Brain microvascular endothelial cell (primary cell): ENCODE measurements at regions not wholly inside any gene's neighbourhood (a gene's known extent, or its start where the extent isn't known, plus 50 kb on each side); places are given as distances from the start of the nearest gene placed in this dataset.

Experiments used
- DNase-seq: peaks from one replicate; pipeline ENCODE4 v3.0.0-alpha.2; 2020
- H3K27ac ChIP-seq: fragments of 250-450 bp; sonication (Bioruptor Pico); 2 replicates; pipeline ENCODE4 v1.5.1; 2020; ENCODE audit warnings: mild to moderate bottlenecking, moderate library complexity
- H3K27me3 ChIP-seq: fragments of 250-450 bp; sonication (Bioruptor Pico); replicated peaks from 2 replicates; pipeline ENCODE4 v1.5.1; 2020; ENCODE audit warnings: mild to moderate bottlenecking
- H3K36me3 ChIP-seq: fragments of 250-450 bp; sonication (Bioruptor Pico); replicated peaks from 2 replicates; pipeline ENCODE4 v1.5.1; 2020; ENCODE audit warnings: mild to moderate bottlenecking
- H3K4me3 ChIP-seq: 2 replicates; pipeline ENCODE4 v1.5.1; 2011; ENCODE audit warnings: low read depth, mild to moderate bottlenecking, control low read depth, low read length, moderate library complexity
- in situ Hi-C: cut with HindIII; loops from 2 replicates; pipeline ENCODE4 v1.10.0; 2017; ENCODE audit warnings: low sequenced_read_pairs, low pct_ligation_motif_present
- TF ChIP-seq, protein P1 (sequence below): IDR thresholded peaks from 2 replicates; pipeline ENCODE4 v1.5.1; 2011; ENCODE audit warnings: low read depth, mild to moderate bottlenecking, moderate library complexity, low read length, control low read depth, inconsistent platforms; ENCODE audit errors: missing control alignments

DNA sequence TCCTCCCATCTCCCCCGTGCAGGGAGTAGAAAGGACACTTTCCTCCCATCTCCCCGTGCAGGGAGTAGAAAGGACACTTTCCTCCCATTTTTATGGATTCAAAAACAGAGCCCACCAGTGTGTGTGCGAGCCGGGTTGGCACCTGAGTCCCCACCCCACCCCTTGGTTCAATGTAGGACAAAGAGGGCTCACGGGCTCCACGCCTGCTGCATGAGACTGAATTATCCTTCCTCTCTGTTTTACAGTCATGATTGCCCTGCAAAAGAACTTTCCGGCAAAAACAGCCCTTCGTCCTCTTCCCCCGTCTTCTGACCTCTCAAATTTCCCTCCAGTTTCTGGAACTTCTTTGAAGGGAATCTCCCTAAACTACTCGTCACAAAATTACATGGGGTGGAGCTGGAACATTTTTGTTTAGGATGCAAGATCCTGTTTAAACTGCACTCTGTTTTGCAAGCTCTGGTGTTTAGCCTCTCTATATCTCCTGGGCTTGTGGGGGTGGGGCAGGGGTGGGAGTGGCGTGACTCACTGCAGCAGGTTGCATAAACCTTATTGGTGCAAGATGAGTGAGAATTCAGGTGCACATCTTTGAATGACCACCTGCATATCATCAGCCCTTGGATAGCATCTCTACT lies 99.8 kb downstream of the PSMG1 start:
- TF ChIP-seq, protein P1, sequence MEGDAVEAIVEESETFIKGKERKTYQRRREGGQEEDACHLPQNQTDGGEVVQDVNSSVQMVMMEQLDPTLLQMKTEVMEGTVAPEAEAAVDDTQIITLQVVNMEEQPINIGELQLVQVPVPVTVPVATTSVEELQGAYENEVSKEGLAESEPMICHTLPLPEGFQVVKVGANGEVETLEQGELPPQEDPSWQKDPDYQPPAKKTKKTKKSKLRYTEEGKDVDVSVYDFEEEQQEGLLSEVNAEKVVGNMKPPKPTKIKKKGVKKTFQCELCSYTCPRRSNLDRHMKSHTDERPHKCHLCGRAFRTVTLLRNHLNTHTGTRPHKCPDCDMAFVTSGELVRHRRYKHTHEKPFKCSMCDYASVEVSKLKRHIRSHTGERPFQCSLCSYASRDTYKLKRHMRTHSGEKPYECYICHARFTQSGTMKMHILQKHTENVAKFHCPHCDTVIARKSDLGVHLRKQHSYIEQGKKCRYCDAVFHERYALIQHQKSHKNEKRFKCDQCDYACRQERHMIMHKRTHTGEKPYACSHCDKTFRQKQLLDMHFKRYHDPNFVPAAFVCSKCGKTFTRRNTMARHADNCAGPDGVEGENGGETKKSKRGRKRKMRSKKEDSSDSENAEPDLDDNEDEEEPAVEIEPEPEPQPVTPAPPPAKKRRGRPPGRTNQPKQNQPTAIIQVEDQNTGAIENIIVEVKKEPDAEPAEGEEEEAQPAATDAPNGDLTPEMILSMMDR: no peak
- DNase-seq: no peak
- Histone ChIP-seq H3K27ac (no peak overlapping the region), H3K4me3 (no peak overlapping the region), H3K27me3 (no peaks in the 10 kb centered on the region), H3K36me3 (no peaks in the 10 kb centered on the region)
- in situ Hi-C loops: no loop called here

DNA sequence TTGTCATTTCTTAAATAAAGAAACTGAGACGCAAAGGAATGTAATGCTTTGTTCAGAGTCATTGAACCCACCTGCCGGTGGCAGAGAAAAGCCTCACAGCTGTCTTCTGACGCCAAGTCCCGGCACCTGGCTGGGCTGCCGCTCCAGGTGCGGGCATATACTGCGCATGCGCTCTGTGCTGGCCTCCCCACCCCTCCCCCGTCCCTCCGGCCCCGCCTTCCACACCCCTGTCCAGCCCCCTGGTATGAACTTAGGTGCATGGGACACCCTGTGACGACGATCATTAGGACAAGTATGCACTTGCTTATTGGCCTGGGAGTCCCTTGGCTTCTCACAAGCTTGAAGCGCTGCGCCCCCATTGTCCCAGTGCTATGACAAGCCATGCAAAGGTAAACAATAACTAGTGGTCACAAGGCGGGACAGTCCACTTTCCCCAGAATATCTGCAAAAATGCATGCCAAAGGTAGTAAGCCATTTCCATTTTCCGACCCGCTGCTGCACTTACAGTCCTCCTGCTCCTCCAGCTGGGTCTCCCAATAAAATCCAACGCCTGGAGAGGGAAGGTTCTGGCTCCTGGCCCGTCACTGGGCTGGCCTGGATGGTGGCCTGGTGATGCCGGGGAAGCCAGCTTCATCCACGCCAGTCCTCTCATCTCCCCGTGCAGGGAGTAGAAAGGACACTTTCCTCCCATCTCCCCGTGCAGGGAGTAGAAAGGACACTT lies 100.4 kb downstream of the PSMG1 start:
- no peaks in the 10 kb centered on the region for H3K36me3 ChIP-seq
- TF ChIP-seq, protein P1: no peak
- in situ Hi-C loops: no loop called here
- no peak overlapping the region for H3K27ac ChIP-seq
- H3K27me3 ChIP-seq: no peaks in the 10 kb centered on the region
- no peak overlapping the region for H3K4me3 ChIP-seq
- no peak for DNase-seq

DNA sequence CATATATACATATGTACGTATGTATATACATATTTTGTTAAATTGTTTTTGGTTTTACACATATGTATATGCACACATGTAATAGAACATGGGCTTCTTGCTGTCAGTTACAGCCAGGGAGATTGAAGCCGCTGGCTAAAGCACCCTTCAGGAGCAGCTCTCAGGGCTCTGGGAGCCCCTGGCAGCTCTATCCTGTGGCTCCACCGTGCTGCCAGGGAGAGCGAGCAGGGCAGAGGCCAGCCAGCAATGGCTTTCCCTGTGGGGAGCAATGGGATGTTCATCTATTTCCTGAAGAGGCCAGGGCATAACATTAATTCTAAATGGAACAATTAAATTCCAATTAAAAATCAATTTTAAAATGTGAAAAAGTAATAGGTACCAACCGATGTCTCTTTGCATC lies 102.9 kb downstream of the PSMG1 start:
- in situ Hi-C loops: no loop called here

DNA sequence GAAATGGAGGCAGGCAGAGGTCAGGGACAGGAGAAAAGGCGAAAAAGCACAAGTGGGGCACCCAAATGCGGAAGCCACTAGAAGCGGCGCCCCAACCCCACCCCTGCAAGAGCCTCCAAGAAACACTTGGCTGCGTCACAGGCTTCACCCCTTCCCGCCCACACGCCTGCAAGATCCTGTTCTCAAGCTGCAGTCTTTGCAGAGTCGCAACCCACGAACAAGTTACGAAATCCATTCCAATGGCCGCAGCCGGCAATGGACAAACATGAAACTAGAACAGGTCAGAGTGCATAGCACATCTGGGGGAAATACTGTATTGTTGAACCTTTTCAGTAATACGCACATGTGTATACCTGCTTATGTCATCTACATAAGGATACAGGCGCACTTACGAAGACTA lies 103.6 kb downstream of the PSMG1 start:
- TF ChIP-seq, protein P1: no peak
- no peak overlapping the region for H3K4me3 ChIP-seq
- no peaks in the 10 kb centered on the region for H3K27me3 ChIP-seq
- H3K27ac ChIP-seq: no peak overlapping the region
- H3K36me3 ChIP-seq: no peaks in the 10 kb centered on the region
- in situ Hi-C loops: no loop called here
- peak; percentile 24 for DNase-seq

More for the DNA sequence above, 102.9 kb downstream of the PSMG1 start:
- no peak overlapping the region for H3K27ac ChIP-seq
- no peak overlapping the region for H3K4me3 ChIP-seq
- H3K36me3 ChIP-seq: no peaks in the 10 kb centered on the region
- no peak for DNase-seq
- no peaks in the 10 kb centered on the region for H3K27me3 ChIP-seq
- TF ChIP-seq, protein P1: no peak

DNA sequence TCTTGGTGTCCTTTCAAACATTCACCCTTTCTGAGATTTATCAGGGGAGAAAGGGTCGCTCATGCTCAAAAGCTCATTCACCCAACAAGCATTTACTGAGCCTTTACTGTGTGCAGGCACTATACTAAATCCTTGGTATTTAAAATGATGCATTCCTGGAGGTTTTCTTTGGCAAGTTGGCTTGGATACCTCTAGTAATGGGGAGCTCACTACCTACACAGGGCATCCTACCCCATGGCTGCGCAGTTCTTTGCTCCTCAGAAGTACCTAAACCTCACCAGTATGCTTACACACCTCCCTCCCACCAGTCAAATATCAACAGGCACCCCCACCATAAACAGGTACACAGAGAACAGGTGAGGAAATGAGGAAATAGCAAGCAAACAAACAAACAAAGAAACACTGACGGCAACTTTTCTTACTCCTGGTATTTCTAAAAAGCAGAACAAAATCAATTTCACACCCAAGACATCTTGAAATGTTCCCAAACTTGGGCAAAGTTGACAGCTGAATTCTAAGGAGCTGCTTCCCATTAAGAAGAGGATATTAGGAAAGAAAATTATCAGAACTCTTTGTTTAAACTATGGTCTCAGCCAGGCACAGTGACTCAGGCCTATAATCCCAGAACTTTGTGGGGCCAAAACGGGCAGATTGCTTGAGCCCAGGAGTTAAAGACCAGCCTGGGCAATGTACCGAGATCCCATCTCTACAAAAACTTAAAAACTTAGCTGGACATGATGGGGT lies 104.8 kb downstream of the PSMG1 start:
- Histone ChIP-seq H3K36me3 (no peaks in the 10 kb centered on the region), H3K27me3 (no peaks in the 10 kb centered on the region), H3K27ac (no peak overlapping the region), H3K4me3 (no peak overlapping the region)
- in situ Hi-C loops: no loop called here
- TF ChIP-seq, protein P1: no peak
- no peak for DNase-seq
